ENCODE measurements at regions not wholly inside any gene's neighbourhood (a gene's known extent, or its start where the extent isn't known, plus 50 kb on each side); places are given as distances from the start of the nearest gene placed in this dataset.

GRCh38 chr4:156665780-156666366, 305.7 kb downstream of the PDGFC start:
- H3K27ac ChIP-seq (ENCODE audit: insufficient read depth in 1 of 2, low read depth in 1 of 2, low read length in 2 of 2, poor library complexity in 1 of 2, severe bottlenecking in 2 of 2): no peak overlapping the region
- no peak overlapping the region for H3K4me3 ChIP-seq (ENCODE audit: control insufficient read depth in 1 of 7, extremely low read depth in 1 of 7, insufficient read depth in 4 of 7, low read depth in 2 of 7, low read length in 6 of 7)
- H3K27me3 ChIP-seq (replicated peaks in 2 of 5; ENCODE audit: control insufficient read depth in 4 of 5, insufficient read depth in 5 of 5, low read length in 4 of 5): no peaks in the 10 kb centered on the region
- POLR2A ChIA-PET: no interaction called here
- CTCF ChIA-PET: interaction anchor here (1.8 kb wide), 1 partner anchor 13 kb away, joined by 4 read pairs; no protein-coding TSS in a partner anchor
- H3K4me1 ChIP-seq (ENCODE audit: control extremely low read depth in 1 of 4, control insufficient read depth in 4 of 4, insufficient read depth in 4 of 4, low read length in 3 of 4): no peaks in the 10 kb centered on the region
- no CpG with 5 or more reads among the region's 3 CpGs for WGBS (ENCODE audit: insufficient coverage)
- no peak for DNase-seq
- H3K36me3 ChIP-seq (ENCODE audit: control insufficient read depth in 4 of 4, insufficient read depth in 4 of 4, low read length in 3 of 4): no peaks in the 10 kb centered on the region
- H3K9me3 ChIP-seq (ENCODE audit: control extremely low read depth in 1 of 5, control insufficient read depth in 4 of 5, insufficient read depth in 2 of 5, low read depth in 1 of 5, low read length in 4 of 5): no peaks in the 10 kb centered on the region

DNA sequence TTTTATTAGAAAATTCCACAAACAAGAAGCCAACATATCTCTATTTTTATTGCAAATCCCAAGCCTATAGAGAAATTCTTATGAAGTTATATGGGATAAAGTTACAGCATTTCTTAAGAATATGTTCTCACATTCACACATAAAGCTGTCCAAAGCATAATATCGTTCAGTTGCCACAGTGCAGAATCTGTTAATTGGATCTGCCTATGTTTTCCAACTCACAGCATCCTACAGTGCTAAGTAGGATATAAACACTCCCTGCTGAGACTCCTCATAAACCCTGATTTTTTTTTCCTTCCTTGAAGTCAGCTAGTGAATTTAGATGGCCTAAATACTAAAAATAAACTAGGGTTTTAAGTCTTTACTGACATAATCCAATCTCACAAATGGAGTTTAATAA, 307.9 kb downstream of the PDGFC start:
- no peak for DNase-seq
- H3K36me3 ChIP-seq (ENCODE audit: control insufficient read depth in 4 of 4, insufficient read depth in 4 of 4, low read length in 3 of 4): no peaks in the 10 kb centered on the region
- no peaks in the 10 kb centered on the region for H3K27me3 ChIP-seq (replicated peaks in 2 of 5; ENCODE audit: control insufficient read depth in 4 of 5, insufficient read depth in 5 of 5, low read length in 4 of 5)
- no peak overlapping the region for H3K27ac ChIP-seq (ENCODE audit: insufficient read depth in 1 of 2, low read depth in 1 of 2, low read length in 2 of 2, poor library complexity in 1 of 2, severe bottlenecking in 2 of 2)
- no peak overlapping the region for H3K4me3 ChIP-seq (ENCODE audit: control insufficient read depth in 1 of 7, extremely low read depth in 1 of 7, insufficient read depth in 4 of 7, low read depth in 2 of 7, low read length in 6 of 7)
- H3K4me1 ChIP-seq (ENCODE audit: control extremely low read depth in 1 of 4, control insufficient read depth in 4 of 4, insufficient read depth in 4 of 4, low read length in 3 of 4): no peaks in the 10 kb centered on the region
- WGBS (ENCODE audit: insufficient coverage): no CpG with 5 or more reads among the region's 1 CpG
- POLR2A ChIA-PET: no interaction called here
- CTCF ChIA-PET: no interaction called here
- H3K9me3 ChIP-seq (ENCODE audit: control extremely low read depth in 1 of 5, control insufficient read depth in 4 of 5, insufficient read depth in 2 of 5, low read depth in 1 of 5, low read length in 4 of 5): no peaks in the 10 kb centered on the region

- no peaks in the 10 kb centered on the region for H3K9me3 ChIP-seq (ENCODE audit: control extremely low read depth in 1 of 5, control insufficient read depth in 4 of 5, insufficient read depth in 2 of 5, low read depth in 1 of 5, low read length in 4 of 5)
- H3K27me3 ChIP-seq (replicated peaks in 2 of 5; ENCODE audit: control insufficient read depth in 4 of 5, insufficient read depth in 5 of 5, low read length in 4 of 5): no peaks in the 10 kb centered on the region
- POLR2A ChIA-PET: no interaction called here
- H3K4me1 ChIP-seq (ENCODE audit: control extremely low read depth in 1 of 4, control insufficient read depth in 4 of 4, insufficient read depth in 4 of 4, low read length in 3 of 4): no peaks in the 10 kb centered on the region
- CTCF ChIA-PET: interaction anchor here (0.6 kb wide), 1 partner anchor 81 kb away, joined by 3 read pairs; no protein-coding TSS in a partner anchor
- no peak overlapping the region for H3K4me3 ChIP-seq (ENCODE audit: control insufficient read depth in 1 of 7, extremely low read depth in 1 of 7, insufficient read depth in 4 of 7, low read depth in 2 of 7, low read length in 6 of 7)
- H3K27ac ChIP-seq (ENCODE audit: insufficient read depth in 1 of 2, low read depth in 1 of 2, low read length in 2 of 2, poor library complexity in 1 of 2, severe bottlenecking in 2 of 2): no peak overlapping the region
- no CpG with 5 or more reads among the region's 1 CpG for WGBS (ENCODE audit: insufficient coverage)
- no peak for DNase-seq
- no peaks in the 10 kb centered on the region for H3K36me3 ChIP-seq (ENCODE audit: control insufficient read depth in 4 of 4, insufficient read depth in 4 of 4, low read length in 3 of 4)
These were observed 308.7 kb downstream of the PDGFC start for GRCh38 chr4:156662921-156663320.

DNA sequence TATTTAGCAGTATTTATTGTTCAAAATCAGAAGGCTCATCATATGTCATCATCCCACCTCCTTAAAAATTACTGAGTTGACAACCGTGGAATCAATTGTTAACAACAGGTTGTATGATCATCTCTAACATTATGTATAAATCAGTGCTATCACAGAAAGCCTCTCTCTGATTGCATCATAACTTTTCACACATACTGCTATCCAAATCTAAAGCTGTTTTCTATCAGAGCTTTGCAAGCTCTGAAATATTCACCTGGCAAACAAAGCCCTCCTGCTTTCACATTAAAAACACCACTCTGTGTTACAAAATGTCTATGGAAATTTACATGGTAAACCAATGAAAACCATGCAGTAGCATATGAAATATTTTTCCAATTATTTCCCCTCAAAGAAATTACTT, 310.0 kb downstream of the PDGFC start:
- Histone ChIP-seq H3K36me3 (ENCODE audit: control insufficient read depth in 4 of 4, insufficient read depth in 4 of 4, low read length in 3 of 4) (no peaks in the 10 kb centered on the region), H3K27ac (ENCODE audit: insufficient read depth in 1 of 2, low read depth in 1 of 2, low read length in 2 of 2, poor library complexity in 1 of 2, severe bottlenecking in 2 of 2) (no peak overlapping the region), H3K4me1 (ENCODE audit: control extremely low read depth in 1 of 4, control insufficient read depth in 4 of 4, insufficient read depth in 4 of 4, low read length in 3 of 4) (no peaks in the 10 kb centered on the region), H3K27me3 (replicated peaks in 2 of 5; ENCODE audit: control insufficient read depth in 4 of 5, insufficient read depth in 5 of 5, low read length in 4 of 5) (no peaks in the 10 kb centered on the region), H3K9me3 (ENCODE audit: control extremely low read depth in 1 of 5, control insufficient read depth in 4 of 5, insufficient read depth in 2 of 5, low read depth in 1 of 5, low read length in 4 of 5) (no peaks in the 10 kb centered on the region), H3K4me3 (ENCODE audit: control insufficient read depth in 1 of 7, extremely low read depth in 1 of 7, insufficient read depth in 4 of 7, low read depth in 2 of 7, low read length in 6 of 7) (no peak overlapping the region)
- ChIA-PET CTCF (no interaction called here), POLR2A (no interaction called here)
- WGBS (ENCODE audit: insufficient coverage): 100% methylated on average over 1 of the region's 1 CpG
- DNase-seq: no peak

DNA sequence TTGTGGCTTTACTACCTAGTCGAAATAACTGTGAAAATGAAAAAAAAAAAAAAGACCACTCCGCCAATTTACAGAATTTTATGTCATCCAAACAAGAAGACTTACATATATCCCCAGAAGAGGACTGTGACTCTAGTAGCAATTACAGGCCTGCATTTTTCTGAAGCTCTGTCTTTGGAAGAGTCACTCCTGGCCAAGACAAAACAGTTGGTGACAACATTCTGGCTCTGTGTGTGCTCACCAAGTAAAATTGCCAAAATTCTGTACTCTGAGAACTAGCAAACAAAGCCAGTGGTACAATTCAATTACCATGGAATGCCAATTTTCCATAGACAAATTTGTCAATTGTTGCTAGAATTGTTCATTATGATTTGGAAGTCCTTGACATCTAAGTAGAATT, 311.1 kb downstream of the PDGFC start:
- 100% methylated on average over 1 of the region's 2 CpGs for WGBS (ENCODE audit: insufficient coverage)

GRCh38 chr4:156659983-156660382, 311.6 kb downstream of the PDGFC start:
- Histone ChIP-seq H3K36me3 (ENCODE audit: control insufficient read depth in 4 of 4, insufficient read depth in 4 of 4, low read length in 3 of 4) (no peaks in the 10 kb centered on the region), H3K27ac (ENCODE audit: insufficient read depth in 1 of 2, low read depth in 1 of 2, low read length in 2 of 2, poor library complexity in 1 of 2, severe bottlenecking in 2 of 2) (no peak overlapping the region), H3K4me1 (ENCODE audit: control extremely low read depth in 1 of 4, control insufficient read depth in 4 of 4, insufficient read depth in 4 of 4, low read length in 3 of 4) (no peaks in the 10 kb centered on the region), H3K27me3 (replicated peaks in 2 of 5; ENCODE audit: control insufficient read depth in 4 of 5, insufficient read depth in 5 of 5, low read length in 4 of 5) (no peaks in the 10 kb centered on the region), H3K9me3 (ENCODE audit: control extremely low read depth in 1 of 5, control insufficient read depth in 4 of 5, insufficient read depth in 2 of 5, low read depth in 1 of 5, low read length in 4 of 5) (no peaks in the 10 kb centered on the region), H3K4me3 (ENCODE audit: control insufficient read depth in 1 of 7, extremely low read depth in 1 of 7, insufficient read depth in 4 of 7, low read depth in 2 of 7, low read length in 6 of 7) (no peak overlapping the region)
- ChIA-PET CTCF (no interaction called here), POLR2A (no interaction called here)
- no peak for DNase-seq
- WGBS (ENCODE audit: insufficient coverage): 100% methylated on average over 1 of the region's 3 CpGs

More for the DNA sequence above, 311.1 kb downstream of the PDGFC start:
- Histone ChIP-seq H3K27me3 (replicated peaks in 2 of 5; ENCODE audit: control insufficient read depth in 4 of 5, insufficient read depth in 5 of 5, low read length in 4 of 5) (no peaks in the 10 kb centered on the region), H3K4me3 (ENCODE audit: control insufficient read depth in 1 of 7, extremely low read depth in 1 of 7, insufficient read depth in 4 of 7, low read depth in 2 of 7, low read length in 6 of 7) (no peak overlapping the region), H3K4me1 (ENCODE audit: control extremely low read depth in 1 of 4, control insufficient read depth in 4 of 4, insufficient read depth in 4 of 4, low read length in 3 of 4) (no peaks in the 10 kb centered on the region), H3K27ac (ENCODE audit: insufficient read depth in 1 of 2, low read depth in 1 of 2, low read length in 2 of 2, poor library complexity in 1 of 2, severe bottlenecking in 2 of 2) (no peak overlapping the region), H3K9me3 (ENCODE audit: control extremely low read depth in 1 of 5, control insufficient read depth in 4 of 5, insufficient read depth in 2 of 5, low read depth in 1 of 5, low read length in 4 of 5) (no peaks in the 10 kb centered on the region), H3K36me3 (ENCODE audit: control insufficient read depth in 4 of 4, insufficient read depth in 4 of 4, low read length in 3 of 4) (no peaks in the 10 kb centered on the region)
- ChIA-PET POLR2A (no interaction called here), CTCF (no interaction called here)
- no peak for DNase-seq

GRCh38 chr4:156659570-156659969, 312.0 kb downstream of the PDGFC start:
- 67% methylated on average over 1 of the region's 2 CpGs for WGBS (ENCODE audit: insufficient coverage)
- CTCF ChIA-PET: no interaction called here
- H3K4me1 ChIP-seq (ENCODE audit: control extremely low read depth in 1 of 4, control insufficient read depth in 4 of 4, insufficient read depth in 4 of 4, low read length in 3 of 4): no peaks in the 10 kb centered on the region
- H3K4me3 ChIP-seq (ENCODE audit: control insufficient read depth in 1 of 7, extremely low read depth in 1 of 7, insufficient read depth in 4 of 7, low read depth in 2 of 7, low read length in 6 of 7): no peak overlapping the region
- H3K9me3 ChIP-seq (ENCODE audit: control extremely low read depth in 1 of 5, control insufficient read depth in 4 of 5, insufficient read depth in 2 of 5, low read depth in 1 of 5, low read length in 4 of 5): no peaks in the 10 kb centered on the region
- no peak overlapping the region for H3K27ac ChIP-seq (ENCODE audit: insufficient read depth in 1 of 2, low read depth in 1 of 2, low read length in 2 of 2, poor library complexity in 1 of 2, severe bottlenecking in 2 of 2)
- H3K27me3 ChIP-seq (replicated peaks in 2 of 5; ENCODE audit: control insufficient read depth in 4 of 5, insufficient read depth in 5 of 5, low read length in 4 of 5): no peaks in the 10 kb centered on the region
- POLR2A ChIA-PET: no interaction called here
- H3K36me3 ChIP-seq (ENCODE audit: control insufficient read depth in 4 of 4, insufficient read depth in 4 of 4, low read length in 3 of 4): no peaks in the 10 kb centered on the region
- DNase-seq: no peak
